Astrocyte of the spinal cord (primary cell): ENCODE measurements at regions not wholly inside any gene's neighbourhood (a gene's known extent, or its start where the extent isn't known, plus 50 kb on each side); places are given as distances from the start of the nearest gene placed in this dataset.

ENCODE experiments used
- DNase-seq: peaks from one replicate; pipeline ENCODE4 v3.0.0; 2011; ENCODE audit warnings: low read depth, low spot score
- H3K4me3 ChIP-seq: 2 replicates; pipeline ENCODE4 v1.5.1; 2011; ENCODE audit warnings: low read depth, mild to moderate bottlenecking, low read length, moderate library complexity
- in situ Hi-C: cut with HindIII; loops from 2 replicates; pipeline ENCODE4 v1.10.0; 2017; ENCODE audit warnings: low sequenced_read_pairs
- TF ChIP-seq, protein P1 (sequence below): IDR thresholded peaks from 2 replicates; pipeline ENCODE4 v1.5.1; 2012; ENCODE audit warnings: low read depth, mild to moderate bottlenecking, low read length, inconsistent platforms

DNA sequence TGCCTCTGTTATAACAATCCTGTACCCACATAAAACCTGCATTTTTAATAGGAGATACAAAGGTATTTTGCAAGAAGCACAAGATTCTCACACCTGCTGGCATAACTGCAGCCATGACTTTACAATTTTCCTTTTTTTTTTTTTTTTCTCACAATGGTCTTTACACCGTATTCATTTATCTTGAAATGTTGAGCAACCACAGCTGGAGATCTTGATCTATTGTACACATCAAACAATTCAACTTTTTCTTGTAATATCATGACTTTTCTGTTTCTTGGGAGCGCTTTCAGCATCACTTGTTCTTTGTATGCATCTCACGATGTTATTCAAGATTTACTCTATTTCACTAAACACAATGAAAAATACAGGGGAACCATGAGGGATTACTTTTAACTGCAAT is 651.4 kb downstream of the KCNT2 start:
- TF ChIP-seq, protein P1, sequence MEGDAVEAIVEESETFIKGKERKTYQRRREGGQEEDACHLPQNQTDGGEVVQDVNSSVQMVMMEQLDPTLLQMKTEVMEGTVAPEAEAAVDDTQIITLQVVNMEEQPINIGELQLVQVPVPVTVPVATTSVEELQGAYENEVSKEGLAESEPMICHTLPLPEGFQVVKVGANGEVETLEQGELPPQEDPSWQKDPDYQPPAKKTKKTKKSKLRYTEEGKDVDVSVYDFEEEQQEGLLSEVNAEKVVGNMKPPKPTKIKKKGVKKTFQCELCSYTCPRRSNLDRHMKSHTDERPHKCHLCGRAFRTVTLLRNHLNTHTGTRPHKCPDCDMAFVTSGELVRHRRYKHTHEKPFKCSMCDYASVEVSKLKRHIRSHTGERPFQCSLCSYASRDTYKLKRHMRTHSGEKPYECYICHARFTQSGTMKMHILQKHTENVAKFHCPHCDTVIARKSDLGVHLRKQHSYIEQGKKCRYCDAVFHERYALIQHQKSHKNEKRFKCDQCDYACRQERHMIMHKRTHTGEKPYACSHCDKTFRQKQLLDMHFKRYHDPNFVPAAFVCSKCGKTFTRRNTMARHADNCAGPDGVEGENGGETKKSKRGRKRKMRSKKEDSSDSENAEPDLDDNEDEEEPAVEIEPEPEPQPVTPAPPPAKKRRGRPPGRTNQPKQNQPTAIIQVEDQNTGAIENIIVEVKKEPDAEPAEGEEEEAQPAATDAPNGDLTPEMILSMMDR, result no peak
- in situ Hi-C loops, result no loop called here
- no peak for DNase-seq
- H3K4me3 ChIP-seq, result no peak overlapping the region

DNA sequence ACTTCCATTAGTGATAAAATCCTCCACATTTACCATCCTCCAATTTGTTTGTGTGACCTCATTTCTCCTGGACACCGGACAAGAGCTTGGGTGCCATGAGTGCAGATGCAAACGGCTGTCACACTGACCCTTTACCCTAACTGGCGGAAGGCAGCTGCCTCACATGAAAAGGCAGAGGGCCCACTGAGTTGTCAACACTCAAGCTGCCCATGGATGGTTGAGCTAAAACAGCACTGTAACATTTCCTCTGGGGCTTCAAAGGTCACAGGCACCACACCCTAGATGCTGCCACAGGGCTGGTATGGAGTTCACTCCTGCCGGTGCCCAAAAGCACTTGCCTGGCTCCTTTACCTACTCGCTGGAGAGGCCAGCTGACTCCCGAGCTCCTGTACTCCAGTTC is 653.4 kb downstream of the KCNT2 start:
- TF ChIP-seq, protein P1, result no peak
- in situ Hi-C loops, result no loop called here
- no peak for DNase-seq
- no peak overlapping the region for H3K4me3 ChIP-seq

DNA sequence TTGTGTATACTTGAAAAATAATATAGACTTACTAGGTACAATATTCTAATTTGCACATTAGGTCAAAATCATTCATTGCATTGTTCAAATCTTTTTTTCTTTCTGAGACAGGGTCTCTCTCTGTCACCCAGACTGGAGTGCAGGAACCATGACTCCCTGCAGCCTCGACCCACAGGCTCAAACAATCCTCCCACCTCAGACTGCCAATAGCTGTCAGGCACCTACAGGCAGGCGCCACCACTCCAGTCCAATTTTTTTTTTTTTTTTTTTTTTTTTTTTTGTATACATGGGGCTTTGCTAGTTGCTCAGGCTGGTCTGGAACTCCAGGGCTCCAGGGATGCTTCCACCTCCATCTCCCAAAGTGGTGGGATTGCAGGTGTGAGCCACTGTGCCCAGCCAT is 656.9 kb downstream of the KCNT2 start:
- TF ChIP-seq, protein P1, result no peak

DNA sequence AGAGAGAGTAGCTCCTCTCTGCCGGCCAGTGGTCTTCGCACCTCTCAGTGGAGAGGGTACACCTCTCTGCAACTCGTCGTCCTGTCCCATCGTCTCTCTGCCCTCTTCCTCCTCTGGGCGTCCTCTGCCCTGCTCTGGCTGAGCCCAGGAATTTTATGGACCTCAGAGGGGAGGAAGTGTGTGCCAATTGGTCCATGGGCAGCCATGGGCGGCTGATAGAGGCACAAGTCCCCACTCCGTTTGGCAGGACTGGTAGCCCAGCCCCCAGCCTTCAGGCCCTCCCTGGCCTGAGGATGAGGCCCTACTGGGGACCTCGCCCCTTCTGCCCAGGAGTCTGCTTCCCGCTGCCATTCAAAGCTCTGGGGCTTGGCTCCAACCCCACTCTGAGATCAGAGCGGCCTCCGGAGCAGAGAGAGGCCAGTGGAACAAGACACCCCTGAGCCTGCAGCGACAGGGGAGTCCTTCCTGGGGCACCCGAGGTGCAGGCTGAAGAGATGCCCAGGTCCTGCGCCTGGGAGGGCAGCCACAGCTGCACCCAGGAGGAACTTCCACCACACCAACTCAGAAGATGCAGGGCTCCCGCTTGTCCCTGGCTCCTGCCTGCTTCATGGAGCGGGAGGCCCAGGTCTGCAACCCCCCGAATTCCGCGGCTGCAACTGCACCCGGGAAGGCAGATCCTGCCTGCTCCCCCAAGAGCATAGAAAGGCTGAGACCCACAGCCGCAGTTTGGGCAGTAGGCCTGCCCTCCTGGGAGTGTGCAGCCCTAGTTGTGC is 659.9 kb downstream of the KCNT2 start:
- in situ Hi-C loops, result no loop called here
- DNase-seq, result no peak
- H3K4me3 ChIP-seq, result no peak overlapping the region
- TF ChIP-seq, protein P1, result no peak

More for the DNA sequence above, 656.9 kb downstream of the KCNT2 start:
- DNase-seq, result no peak
- in situ Hi-C loops, result no loop called here
- no peak overlapping the region for H3K4me3 ChIP-seq

DNA sequence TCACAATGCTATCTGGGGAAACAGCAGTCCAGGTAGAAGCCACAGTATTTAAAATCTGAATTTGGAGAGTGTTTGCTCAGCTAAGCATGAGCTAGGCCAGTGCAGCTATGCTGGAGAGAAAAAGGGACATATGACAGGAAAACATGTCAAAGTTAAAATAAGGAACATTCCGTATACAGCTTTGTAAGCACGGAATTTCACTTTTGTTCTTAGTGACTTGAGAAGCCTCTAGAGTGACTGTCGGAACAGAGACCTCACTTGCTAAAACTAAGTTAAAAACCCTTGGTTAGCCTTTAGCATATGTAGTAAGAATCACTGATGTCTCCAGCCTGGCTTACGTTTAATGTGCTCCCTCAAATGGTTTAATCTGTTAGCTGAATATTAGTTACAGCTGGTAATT is 661.7 kb downstream of the KCNT2 start:
- DNase-seq, result no peak
- no peak overlapping the region for H3K4me3 ChIP-seq
- in situ Hi-C loops, result no loop called here
- TF ChIP-seq, protein P1, result no peak

DNA sequence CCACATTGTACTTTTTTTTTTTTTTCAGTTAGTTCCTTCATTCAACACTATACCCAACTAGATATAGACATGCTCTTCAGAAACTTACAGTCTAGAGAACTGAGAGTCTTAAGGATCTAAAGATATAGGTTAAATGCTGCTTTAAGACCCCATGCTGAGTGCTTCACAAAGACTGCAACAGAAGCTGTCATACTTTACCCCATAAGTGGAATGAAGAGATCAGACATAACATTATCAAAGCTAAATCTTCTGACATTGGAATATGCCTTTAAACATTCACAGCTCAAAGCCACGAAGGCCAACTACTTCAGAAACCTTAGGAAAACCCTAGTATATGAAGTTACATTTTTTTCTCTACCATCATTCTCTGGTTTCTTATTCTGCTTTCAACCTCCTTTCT is 666.4 kb downstream of the KCNT2 start:
- in situ Hi-C loops, result no loop called here
- no peak for DNase-seq
- H3K4me3 ChIP-seq, result no peak overlapping the region
- TF ChIP-seq, protein P1, result no peak
